ENCODE measurements at regions not wholly inside any gene's neighbourhood (a gene's known extent, or its start where the extent isn't known, plus 50 kb on each side); places are given as distances from the start of the nearest gene placed in this dataset.

GRCh38 chr3:18791182-18791581, 357.1 kb upstream of the KCNH8 start:
- TF ChIP-seq, protein P1, sequence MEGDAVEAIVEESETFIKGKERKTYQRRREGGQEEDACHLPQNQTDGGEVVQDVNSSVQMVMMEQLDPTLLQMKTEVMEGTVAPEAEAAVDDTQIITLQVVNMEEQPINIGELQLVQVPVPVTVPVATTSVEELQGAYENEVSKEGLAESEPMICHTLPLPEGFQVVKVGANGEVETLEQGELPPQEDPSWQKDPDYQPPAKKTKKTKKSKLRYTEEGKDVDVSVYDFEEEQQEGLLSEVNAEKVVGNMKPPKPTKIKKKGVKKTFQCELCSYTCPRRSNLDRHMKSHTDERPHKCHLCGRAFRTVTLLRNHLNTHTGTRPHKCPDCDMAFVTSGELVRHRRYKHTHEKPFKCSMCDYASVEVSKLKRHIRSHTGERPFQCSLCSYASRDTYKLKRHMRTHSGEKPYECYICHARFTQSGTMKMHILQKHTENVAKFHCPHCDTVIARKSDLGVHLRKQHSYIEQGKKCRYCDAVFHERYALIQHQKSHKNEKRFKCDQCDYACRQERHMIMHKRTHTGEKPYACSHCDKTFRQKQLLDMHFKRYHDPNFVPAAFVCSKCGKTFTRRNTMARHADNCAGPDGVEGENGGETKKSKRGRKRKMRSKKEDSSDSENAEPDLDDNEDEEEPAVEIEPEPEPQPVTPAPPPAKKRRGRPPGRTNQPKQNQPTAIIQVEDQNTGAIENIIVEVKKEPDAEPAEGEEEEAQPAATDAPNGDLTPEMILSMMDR (IDR thresholded peaks at IDR 0.05), result no peak
- TF ChIP-seq POLR2AphosphoS5 (IDR thresholded peaks at IDR 0.05) (no peak), EP300 (IDR thresholded peaks at IDR 0.05) (no peak), POLR2A (IDR thresholded peaks at IDR 0.05) (no peak)

Data from suprapubic skin (tissue), 4 donors.